Activated CD8-positive, alpha-beta T cell treated with anti-CD3 and anti-CD28 coated beads for 36 hours (primary cell): ENCODE measurements at regions not wholly inside any gene's neighbourhood (a gene's known extent, or its start where the extent isn't known, plus 50 kb on each side); places are given as distances from the start of the nearest gene placed in this dataset.

Source experiments
- ATAC-seq: fragments of 200-7000 bp; cut with Tn5 transposase; one replicate; pipeline ENCODE4 v1.10.0; 2021; ENCODE audit warnings: mild to moderate bottlenecking, moderate library complexity
- CTCF ChIA-PET: fragments of 350-600 bp; sonication (Branson Sonifier 250); formaldehyde crosslinking; loops from one replicate; lab custom pipeline; 2021; ENCODE audit warnings: antibody characterized with exemption; lab: Charles Lee
- POLR2A ChIA-PET: fragments of 350-600 bp; sonication (Branson Sonifier 250); formaldehyde crosslinking; loops from one replicate; lab custom pipeline; 2021; ENCODE audit warnings: antibody characterized with exemption; lab: Charles Lee
- DNase-seq: peaks from one replicate; pipeline ENCODE4 v3.0.0-alpha.2; 2020
- H3K27ac Mint-ChIP-seq: one replicate; pipeline ENCODE4 v1.8.0; 2021; ENCODE audit warnings: mild to moderate bottlenecking, mixed read lengths
- H3K27me3 Mint-ChIP-seq: one replicate; pipeline ENCODE4 v1.8.0; 2021; ENCODE audit warnings: mixed read lengths
- H3K36me3 Mint-ChIP-seq: one replicate; pipeline ENCODE4 v1.8.0; 2021; ENCODE audit warnings: low read depth, mixed read lengths
- H3K4me1 Mint-ChIP-seq: one replicate; pipeline ENCODE4 v1.8.0; 2021; ENCODE audit warnings: low read depth, mixed read lengths
- H3K4me3 Mint-ChIP-seq: one replicate; pipeline ENCODE4 v1.8.0; 2021; ENCODE audit warnings: mild to moderate bottlenecking, moderate library complexity, mixed read lengths
- H3K9me3 Mint-ChIP-seq: one replicate; pipeline ENCODE4 v1.8.0; 2021; ENCODE audit warnings: mixed read lengths
- CTCF ChIP-seq: fragments of 200-600 bp; IDR thresholded peaks from one replicate; pipeline ENCODE4 v1.8.0; 2022; ENCODE audit warnings: antibody characterized with exemption, mild to moderate bottlenecking
- intact Hi-C: fragments of 100-400 bp; cut with micrococcal nuclease; formaldehyde crosslinking; loops from one replicate; pipeline ENCODE4 v1.10.0; 2022

GRCh38 chr9:107386396-107386795 is 103.2 kb downstream of the KLF4 start:
- no peaks in the 10 kb centered on the region for H3K4me1 Mint-ChIP-seq
- no peak overlapping the region for H3K4me3 Mint-ChIP-seq
- no peak for TF ChIP-seq CTCF
- no peak overlapping the region for H3K27ac Mint-ChIP-seq
- ATAC-seq: no peak
- ChIA-PET CTCF (no interaction called here), POLR2A (no interaction called here)
- intact Hi-C loops: no loop called here
- no peaks in the 10 kb centered on the region for H3K27me3 Mint-ChIP-seq
- H3K9me3 Mint-ChIP-seq: no peaks in the 10 kb centered on the region
- no peaks in the 10 kb centered on the region for H3K36me3 Mint-ChIP-seq
- no peak for DNase-seq
